ENCODE measurements at regions not wholly inside any gene's neighbourhood (a gene's known extent, or its start where the extent isn't known, plus 50 kb on each side); places are given as distances from the start of the nearest gene placed in this dataset.

- TF ChIP-seq EP300 (IDR thresholded peaks at IDR 0.05; ENCODE audit: borderline replicate concordance), result no peak
- no peak for TF ChIP-seq CREB1 (IDR thresholded peaks at IDR 0.05; ENCODE audit: low read depth)
- TF ChIP-seq EGR1 (IDR thresholded peaks at IDR 0.05), result no peak
- no peak for TF ChIP-seq TAF1 (IDR thresholded peaks at IDR 0.05; ENCODE audit: low read depth)
- no peak for TF ChIP-seq NFIC (IDR thresholded peaks at IDR 0.05)
- TF ChIP-seq, protein P1, sequence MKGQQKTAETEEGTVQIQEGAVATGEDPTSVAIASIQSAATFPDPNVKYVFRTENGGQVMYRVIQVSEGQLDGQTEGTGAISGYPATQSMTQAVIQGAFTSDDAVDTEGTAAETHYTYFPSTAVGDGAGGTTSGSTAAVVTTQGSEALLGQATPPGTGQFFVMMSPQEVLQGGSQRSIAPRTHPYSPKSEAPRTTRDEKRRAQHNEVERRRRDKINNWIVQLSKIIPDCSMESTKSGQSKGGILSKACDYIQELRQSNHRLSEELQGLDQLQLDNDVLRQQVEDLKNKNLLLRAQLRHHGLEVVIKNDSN (IDR thresholded peaks at IDR 0.05), result no peak
- TF ChIP-seq RAD21 (IDR thresholded peaks at IDR 0.05; ENCODE audit: low read depth), result no peak
- no peak for TF ChIP-seq YY1 (IDR thresholded peaks at IDR 0.05; ENCODE audit: low read depth)
- TF ChIP-seq, protein P2, sequence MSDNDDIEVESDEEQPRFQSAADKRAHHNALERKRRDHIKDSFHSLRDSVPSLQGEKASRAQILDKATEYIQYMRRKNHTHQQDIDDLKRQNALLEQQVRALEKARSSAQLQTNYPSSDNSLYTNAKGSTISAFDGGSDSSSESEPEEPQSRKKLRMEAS (IDR thresholded peaks at IDR 0.05), result no peak
- TF ChIP-seq TEAD4 (IDR thresholded peaks at IDR 0.05), result no peak
- TF ChIP-seq FOXM1 (IDR thresholded peaks at IDR 0.05; ENCODE audit: borderline replicate concordance, low read depth), result no peak
- no peak for TF ChIP-seq CEBPB (IDR thresholded peaks at IDR 0.05)
- no peak for TF ChIP-seq TCF12 (IDR thresholded peaks at IDR 0.05; ENCODE audit: low read depth)
Measured at GRCh38 chr13:65907666-65908525, 1322.2 kb downstream of the PCDH9 start.

- TF ChIP-seq YY1 (IDR thresholded peaks at IDR 0.05; ENCODE audit: low read depth) (no peak), ZBTB7A (IDR thresholded peaks at IDR 0.05; ENCODE audit: low read depth) (no peak), TCF12 (IDR thresholded peaks at IDR 0.05; ENCODE audit: low read depth) (no peak), RAD21 (IDR thresholded peaks at IDR 0.05; ENCODE audit: low read depth) (no peak), CREB1 (IDR thresholded peaks at IDR 0.05; ENCODE audit: low read depth) (no peak), CEBPB (IDR thresholded peaks at IDR 0.05) (no peak), REST (IDR thresholded peaks at IDR 0.05; ENCODE audit: low read depth) (no peak), TAF1 (IDR thresholded peaks at IDR 0.05; ENCODE audit: low read depth) (no peak)
- TF ChIP-seq, protein P1 (IDR thresholded peaks at IDR 0.05), result no peak
Measured at GRCh38 chr13:65901723-65902122, 1328.4 kb downstream of the PCDH9 start.

DNA sequence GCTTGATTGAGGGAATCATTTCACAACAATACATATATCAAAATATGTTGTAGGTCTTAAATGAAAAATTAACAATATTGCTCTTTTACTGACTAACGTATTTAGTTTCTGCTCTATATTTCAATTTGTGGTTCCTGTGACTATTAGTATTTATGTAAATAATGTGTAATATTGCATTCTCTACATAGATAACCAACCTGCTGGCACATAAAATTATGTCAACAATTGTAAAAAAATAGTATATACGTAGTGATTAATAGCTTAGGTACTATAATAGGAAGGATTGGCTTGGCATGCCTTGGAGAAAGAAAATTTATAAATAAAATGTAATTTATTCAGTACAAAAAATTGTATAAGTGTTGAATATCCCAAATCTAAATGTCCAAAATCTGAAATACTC lies 1336.1 kb downstream of the PCDH9 start:
- no peak for TF ChIP-seq CREB1 (IDR thresholded peaks at IDR 0.05; ENCODE audit: low read depth)
- no peak for TF ChIP-seq NFIC (IDR thresholded peaks at IDR 0.05)
- TF ChIP-seq ZBTB7A (IDR thresholded peaks at IDR 0.05; ENCODE audit: low read depth), result no peak
- TF ChIP-seq, protein P1 (IDR thresholded peaks at IDR 0.05), result no peak
- no peak for TF ChIP-seq EP300 (IDR thresholded peaks at IDR 0.05; ENCODE audit: borderline replicate concordance)
- TF ChIP-seq REST (IDR thresholded peaks at IDR 0.05; ENCODE audit: low read depth), result no peak
- TF ChIP-seq, protein P2 (IDR thresholded peaks at IDR 0.05), result no peak
- TF ChIP-seq EGR1 (IDR thresholded peaks at IDR 0.05), result no peak
- TF ChIP-seq TCF12 (IDR thresholded peaks at IDR 0.05; ENCODE audit: low read depth), result no peak
- no peak for TF ChIP-seq TAF1 (IDR thresholded peaks at IDR 0.05; ENCODE audit: low read depth)
- no peak for TF ChIP-seq TEAD4 (IDR thresholded peaks at IDR 0.05)
- TF ChIP-seq FOXM1 (IDR thresholded peaks at IDR 0.05; ENCODE audit: borderline replicate concordance, low read depth), result no peak
- no peak for TF ChIP-seq RAD21 (IDR thresholded peaks at IDR 0.05; ENCODE audit: low read depth)
- TF ChIP-seq YY1 (IDR thresholded peaks at IDR 0.05; ENCODE audit: low read depth), result no peak
- TF ChIP-seq CEBPB (IDR thresholded peaks at IDR 0.05), result no peak

- TF ChIP-seq CREB1 (IDR thresholded peaks at IDR 0.05; ENCODE audit: low read depth) (no peak), TEAD4 (IDR thresholded peaks at IDR 0.05) (no peak), ZBTB7A (IDR thresholded peaks at IDR 0.05; ENCODE audit: low read depth) (no peak), EP300 (IDR thresholded peaks at IDR 0.05; ENCODE audit: borderline replicate concordance) (no peak), NFIC (IDR thresholded peaks at IDR 0.05) (no peak), TCF12 (IDR thresholded peaks at IDR 0.05; ENCODE audit: low read depth) (no peak), TAF1 (IDR thresholded peaks at IDR 0.05; ENCODE audit: low read depth) (no peak), FOXM1 (IDR thresholded peaks at IDR 0.05; ENCODE audit: borderline replicate concordance, low read depth) (no peak), CEBPB (IDR thresholded peaks at IDR 0.05) (no peak)
- TF ChIP-seq, protein P2 (IDR thresholded peaks at IDR 0.05), result no peak
Measured at GRCh38 chr13:65892859-65893258, 1337.3 kb downstream of the PCDH9 start.
